ENCODE measurements at regions not wholly inside any gene's neighbourhood (a gene's known extent, or its start where the extent isn't known, plus 50 kb on each side); places are given as distances from the start of the nearest gene placed in this dataset.

- no peak for DNase-seq
- Histone ChIP-seq H3K27ac (ENCODE audit: low read depth in 1 of 2, low read length in 2 of 2) (no peak overlapping the region), H3K27me3 (ENCODE audit: control insufficient read depth in 2 of 2, insufficient read depth in 2 of 2, low read length in 2 of 2) (no peaks in the 10 kb centered on the region), H3K4me1 (ENCODE audit: control insufficient read depth in 1 of 2, insufficient read depth in 2 of 2, low read length in 2 of 2) (no peaks in the 10 kb centered on the region), H3K36me3 (replicated peaks in 1 of 2; ENCODE audit: control insufficient read depth in 1 of 2, insufficient read depth in 2 of 2, low read length in 2 of 2) (no peaks in the 10 kb centered on the region), H3K4me2 (replicated peaks; ENCODE audit: extremely low read depth, low read length, poor library complexity, severe bottlenecking) (no peak overlapping the region), H4K20me1 (ENCODE audit: insufficient read depth, low read length) (no peaks in the 10 kb centered on the region), H3K79me2 (ENCODE audit: insufficient read depth, low read length) (no peaks in the 10 kb centered on the region), H3K9ac (ENCODE audit: insufficient read depth, low read length, poor library complexity, severe bottlenecking) (no peak overlapping the region), H2AFZ (ENCODE audit: insufficient read depth, low read depth, low read length, poor library complexity, severe bottlenecking) (no peak overlapping the region), H3K9me3 (replicated peaks in 1 of 2; ENCODE audit: control insufficient read depth in 1 of 2, insufficient read depth in 1 of 2, low read length in 2 of 2) (peaks cover 6 to 12% of the 10 kb centered on the region in 2 donors), H3K4me3 (replicated peaks in 1 of 3; ENCODE audit: low read depth in 2 of 3, low read length in 3 of 3) (no peak overlapping the region)
- WGBS (ENCODE audit: insufficient coverage) = no CpG with 5 or more reads among the region's 3 CpGs
- intact Hi-C loops (cut with micrococcal nuclease) = no loop called here
- H3K4me1 Mint-ChIP-seq = no peaks in the 10 kb centered on the region
- no peaks in the 10 kb centered on the region for H3K27me3 Mint-ChIP-seq (ENCODE audit: low read depth in 3 of 3)
- TF ChIP-seq CTCF (IDR thresholded peaks at IDR 0.05) = no peak
- H3K4me3 Mint-ChIP-seq = no peak overlapping the region
- no peaks in the 10 kb centered on the region for H3K36me3 Mint-ChIP-seq
- peaks cover 2 to 23% (median 6%) of the 10 kb centered on the region in 7 donors for H3K9me3 Mint-ChIP-seq
- H3K27ac Mint-ChIP-seq = no peak overlapping the region
Measured at GRCh38 chr2:228864131-228864530, 407.0 kb downstream of the PID1 start.

GRCh38 chr2:228860601-228861285 lies 410.3 kb downstream of the PID1 start:
- no peaks in the 10 kb centered on the region for H3K27me3 ChIP-seq (ENCODE audit: control insufficient read depth in 2 of 2, insufficient read depth in 2 of 2, low read length in 2 of 2)
- H3K9me3 ChIP-seq (replicated peaks in 1 of 2; ENCODE audit: control insufficient read depth in 1 of 2, insufficient read depth in 1 of 2, low read length in 2 of 2) = no peaks in the 10 kb centered on the region
- WGBS (ENCODE audit: insufficient coverage) = no CpG with 5 or more reads among the region's 5 CpGs
- no peak overlapping the region for H3K27ac Mint-ChIP-seq
- H3K36me3 Mint-ChIP-seq = no peaks in the 10 kb centered on the region
- no peaks in the 10 kb centered on the region for H3K36me3 ChIP-seq (replicated peaks in 1 of 2; ENCODE audit: control insufficient read depth in 1 of 2, insufficient read depth in 2 of 2, low read length in 2 of 2)
- H3K27ac ChIP-seq (ENCODE audit: low read depth in 1 of 2, low read length in 2 of 2) = no peak overlapping the region
- H4K20me1 ChIP-seq (ENCODE audit: insufficient read depth, low read length) = no peaks in the 10 kb centered on the region
- no peak overlapping the region for H3K4me3 Mint-ChIP-seq
- H3K4me1 ChIP-seq (ENCODE audit: control insufficient read depth in 1 of 2, insufficient read depth in 2 of 2, low read length in 2 of 2) = no peaks in the 10 kb centered on the region
- H3K4me1 Mint-ChIP-seq = no peaks in the 10 kb centered on the region
- no peak overlapping the region for H2AFZ ChIP-seq (ENCODE audit: insufficient read depth, low read depth, low read length, poor library complexity, severe bottlenecking)
- DNase-seq = no peak
- no peaks in the 10 kb centered on the region for H3K27me3 Mint-ChIP-seq (ENCODE audit: low read depth in 3 of 3)
- H3K9ac ChIP-seq (ENCODE audit: insufficient read depth, low read length, poor library complexity, severe bottlenecking) = no peak overlapping the region
- intact Hi-C loops (cut with micrococcal nuclease) = no loop called here
- H3K4me2 ChIP-seq (replicated peaks; ENCODE audit: extremely low read depth, low read length, poor library complexity, severe bottlenecking) = no peak overlapping the region
- TF ChIP-seq CTCF (IDR thresholded peaks at IDR 0.05) = no peak
- no peaks in the 10 kb centered on the region for H3K79me2 ChIP-seq (ENCODE audit: insufficient read depth, low read length)
- H3K9me3 Mint-ChIP-seq = peaks cover 1 to 7% (median 5%) of the 10 kb centered on the region in 7 donors
- no peak overlapping the region for H3K4me3 ChIP-seq (replicated peaks in 1 of 3; ENCODE audit: low read depth in 2 of 3, low read length in 3 of 3)

All from CD14-positive monocyte (primary cell).